ENCODE measurements at regions not wholly inside any gene's neighbourhood (a gene's known extent, or its start where the extent isn't known, plus 50 kb on each side); places are given as distances from the start of the nearest gene placed in this dataset.
"Not testable (repeated sequence)": the region's sequence is repeated elsewhere in the genome, so short reads cannot be mapped to it uniquely, and the experiment has no call there.

- no peak overlapping the region for H3K4me3 ChIP-seq (replicated peaks in 1 of 2; ENCODE audit: low read depth in 2 of 2, low read length in 2 of 2)
Measured at GRCh38 chr2:241982706-241983570, 113.4 kb downstream of the RTP5 start.

DNA sequence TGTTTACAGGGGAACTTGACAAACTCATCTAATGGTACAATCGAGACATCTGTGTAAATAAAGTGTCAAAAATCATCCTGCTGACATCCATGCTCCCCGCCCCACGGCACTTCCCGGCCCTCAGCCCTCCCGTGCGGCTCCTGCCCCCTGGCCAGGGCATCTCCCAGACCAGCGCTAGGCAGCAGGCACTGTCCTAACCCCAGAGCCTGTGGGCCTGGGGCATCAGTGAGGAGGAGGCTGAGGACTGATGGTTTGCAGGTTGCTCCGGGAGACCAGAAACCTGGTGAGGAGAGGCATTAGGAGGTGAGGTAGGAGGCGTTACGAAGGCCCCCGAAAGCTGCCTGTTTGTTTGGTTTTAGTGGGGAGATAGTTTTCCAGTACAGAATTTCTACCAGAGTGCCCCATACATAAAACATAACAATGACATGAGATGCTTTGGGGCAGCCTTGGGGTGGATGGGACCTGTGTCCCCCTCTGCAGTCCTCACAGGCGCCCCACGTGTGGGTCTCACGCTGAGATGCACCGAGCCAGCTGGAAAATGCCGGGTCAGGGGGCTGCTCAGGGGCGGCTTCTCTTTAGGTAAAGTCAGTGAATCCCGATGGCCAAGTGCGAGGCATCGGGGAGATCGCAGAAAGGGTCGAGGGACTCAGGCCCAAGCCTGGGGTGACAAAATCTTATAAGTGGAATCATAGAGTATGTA is 114.2 kb downstream of the RTP5 start:
- DNase-seq (ENCODE audit: low read depth in 2 of 2) = no peak
- H3K4me3 ChIP-seq (replicated peaks in 1 of 2; ENCODE audit: low read depth in 2 of 2, low read length in 2 of 2) = no peak overlapping the region
- TF ChIP-seq, protein P1, sequence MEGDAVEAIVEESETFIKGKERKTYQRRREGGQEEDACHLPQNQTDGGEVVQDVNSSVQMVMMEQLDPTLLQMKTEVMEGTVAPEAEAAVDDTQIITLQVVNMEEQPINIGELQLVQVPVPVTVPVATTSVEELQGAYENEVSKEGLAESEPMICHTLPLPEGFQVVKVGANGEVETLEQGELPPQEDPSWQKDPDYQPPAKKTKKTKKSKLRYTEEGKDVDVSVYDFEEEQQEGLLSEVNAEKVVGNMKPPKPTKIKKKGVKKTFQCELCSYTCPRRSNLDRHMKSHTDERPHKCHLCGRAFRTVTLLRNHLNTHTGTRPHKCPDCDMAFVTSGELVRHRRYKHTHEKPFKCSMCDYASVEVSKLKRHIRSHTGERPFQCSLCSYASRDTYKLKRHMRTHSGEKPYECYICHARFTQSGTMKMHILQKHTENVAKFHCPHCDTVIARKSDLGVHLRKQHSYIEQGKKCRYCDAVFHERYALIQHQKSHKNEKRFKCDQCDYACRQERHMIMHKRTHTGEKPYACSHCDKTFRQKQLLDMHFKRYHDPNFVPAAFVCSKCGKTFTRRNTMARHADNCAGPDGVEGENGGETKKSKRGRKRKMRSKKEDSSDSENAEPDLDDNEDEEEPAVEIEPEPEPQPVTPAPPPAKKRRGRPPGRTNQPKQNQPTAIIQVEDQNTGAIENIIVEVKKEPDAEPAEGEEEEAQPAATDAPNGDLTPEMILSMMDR (IDR thresholded peaks at IDR 0.05; ENCODE audit: low read depth, low read length) = no peak

More at GRCh38 chr2:241982706-241983570, 113.4 kb downstream of the RTP5 start:
- no peak for DNase-seq (ENCODE audit: low read depth in 2 of 2)
- TF ChIP-seq, protein P1 (IDR thresholded peaks at IDR 0.05; ENCODE audit: low read depth, low read length) = no peak

- TF ChIP-seq, protein P1 (IDR thresholded peaks at IDR 0.05; ENCODE audit: low read depth, low read length) = no peak
- no peak overlapping the region for H3K4me3 ChIP-seq (replicated peaks in 1 of 2; ENCODE audit: low read depth in 2 of 2, low read length in 2 of 2)
- no peak for DNase-seq (ENCODE audit: low read depth in 2 of 2)
Measured at GRCh38 chr2:241984271-241984655, 114.7 kb downstream of the RTP5 start.

DNA sequence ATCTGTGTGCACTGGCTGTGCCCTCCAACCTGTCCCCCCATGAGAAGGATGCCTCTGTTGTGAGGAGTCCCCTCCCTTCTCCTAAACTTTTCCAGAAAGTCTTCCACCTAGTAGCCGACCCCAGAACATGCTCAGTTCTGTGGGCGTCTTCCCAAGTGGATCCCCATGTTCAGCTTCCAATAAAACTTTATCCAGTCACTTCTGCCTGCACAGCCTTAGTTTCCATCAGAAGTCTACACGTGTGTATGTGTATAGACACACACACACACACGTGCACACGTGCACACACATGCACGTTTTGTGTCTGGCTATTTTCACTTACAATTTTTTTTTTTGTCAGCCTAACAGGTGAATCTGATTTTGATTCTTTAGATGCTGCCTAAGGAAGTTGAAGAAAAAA is 115.1 kb downstream of the RTP5 start:
- no peak for DNase-seq (ENCODE audit: low read depth in 2 of 2)
- TF ChIP-seq, protein P1 (IDR thresholded peaks at IDR 0.05; ENCODE audit: low read depth, low read length) = no peak
- H3K4me3 ChIP-seq (replicated peaks in 1 of 2; ENCODE audit: low read depth in 2 of 2, low read length in 2 of 2) = no peak overlapping the region

DNA sequence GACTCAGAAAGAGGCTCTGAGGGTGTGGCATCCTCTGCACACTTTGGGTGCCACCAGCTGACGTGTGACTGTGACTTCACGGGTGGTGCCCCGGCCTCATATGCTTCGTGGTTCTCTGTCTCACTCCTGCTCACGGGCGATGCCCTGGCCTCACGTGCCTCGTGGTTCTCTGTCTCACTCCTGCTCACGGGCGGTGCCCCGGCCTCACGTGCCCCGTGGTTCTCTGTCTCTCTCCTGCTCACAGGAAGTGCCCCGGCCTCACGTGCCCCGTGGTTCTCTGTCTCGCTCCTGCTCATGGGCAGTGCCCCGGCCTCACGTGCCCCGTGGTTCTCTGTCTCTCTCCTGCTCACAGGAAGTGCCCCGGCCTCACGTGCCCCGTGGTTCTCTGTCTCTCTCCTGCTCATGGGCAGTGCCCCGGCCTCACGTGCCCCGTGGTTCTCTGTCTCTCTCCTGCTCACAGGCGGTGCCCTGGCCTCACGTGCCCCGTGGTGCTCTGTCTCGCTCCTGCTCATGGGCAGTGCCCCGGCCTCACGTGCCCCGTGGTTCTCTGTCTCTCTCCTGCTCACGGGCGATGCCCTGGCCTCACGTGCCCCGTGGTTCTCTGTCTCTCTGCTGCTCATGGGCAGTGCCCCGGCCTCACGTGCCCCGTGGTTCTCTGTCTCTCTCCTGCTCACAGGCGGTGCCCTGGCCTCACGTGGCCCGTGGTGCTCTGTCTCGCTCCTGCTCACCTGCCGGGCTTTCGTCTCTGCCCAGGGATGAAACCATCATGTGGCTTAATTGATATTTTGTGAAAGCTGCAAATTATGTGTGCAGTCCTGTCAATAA is 115.8 kb downstream of the RTP5 start:
- DNase-seq (ENCODE audit: low read depth in 2 of 2); H3K4me3 ChIP-seq (replicated peaks in 1 of 2; ENCODE audit: low read depth in 2 of 2, low read length in 2 of 2): not testable (repeated sequence)

GRCh38 chr2:241985986-241986329 is 116.4 kb downstream of the RTP5 start:
- no peak for DNase-seq (ENCODE audit: low read depth in 2 of 2)
- H3K4me3 ChIP-seq (replicated peaks in 1 of 2; ENCODE audit: low read depth in 2 of 2, low read length in 2 of 2) = no peak overlapping the region
- TF ChIP-seq, protein P1 (IDR thresholded peaks at IDR 0.05; ENCODE audit: low read depth, low read length) = no peak

All from cardiac fibroblast (primary cell).